ENCODE measurements at regions not wholly inside any gene's neighbourhood (a gene's known extent, or its start where the extent isn't known, plus 50 kb on each side); places are given as distances from the start of the nearest gene placed in this dataset.

DNA sequence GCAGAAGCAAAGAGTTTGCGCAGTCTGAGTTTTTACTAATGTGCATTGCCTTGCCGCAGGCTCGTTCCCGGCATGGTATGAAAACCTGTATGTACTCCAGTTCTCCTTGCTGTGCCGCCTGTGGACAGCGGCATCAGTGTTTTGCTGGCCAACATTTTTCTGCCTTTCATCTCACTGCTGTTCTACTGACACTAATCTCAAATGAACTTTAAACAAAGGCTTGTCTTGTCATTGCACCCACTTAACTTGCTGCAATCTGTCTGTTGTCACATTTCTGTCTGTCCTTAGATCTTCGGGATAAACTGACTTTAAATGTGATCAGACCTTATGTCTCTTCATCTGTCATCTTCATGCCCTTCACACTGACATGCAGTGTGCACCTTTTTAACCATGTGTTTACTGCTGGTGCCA lies 71.7 kb upstream of the ZNRF2 start:
- no peak for DNase-seq

DNA sequence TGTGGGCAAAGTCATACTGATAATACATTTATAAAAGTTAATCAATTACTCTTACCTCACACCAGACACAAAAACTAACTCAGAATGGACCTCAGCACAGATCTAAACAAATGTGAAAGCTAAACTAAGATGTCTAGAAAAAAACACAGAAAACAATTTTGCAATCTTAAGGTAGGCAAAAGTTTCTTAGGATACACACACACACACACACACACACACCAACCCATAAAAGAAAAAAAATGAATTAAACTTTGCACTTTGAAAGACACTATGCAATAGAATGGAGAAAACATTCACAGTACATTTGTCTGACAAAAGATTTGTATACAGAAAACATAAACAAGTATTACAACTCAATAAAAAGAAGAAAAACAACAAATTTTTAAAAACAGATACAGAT lies 70.8 kb upstream of the ZNRF2 start:
- no peak for DNase-seq

DNA sequence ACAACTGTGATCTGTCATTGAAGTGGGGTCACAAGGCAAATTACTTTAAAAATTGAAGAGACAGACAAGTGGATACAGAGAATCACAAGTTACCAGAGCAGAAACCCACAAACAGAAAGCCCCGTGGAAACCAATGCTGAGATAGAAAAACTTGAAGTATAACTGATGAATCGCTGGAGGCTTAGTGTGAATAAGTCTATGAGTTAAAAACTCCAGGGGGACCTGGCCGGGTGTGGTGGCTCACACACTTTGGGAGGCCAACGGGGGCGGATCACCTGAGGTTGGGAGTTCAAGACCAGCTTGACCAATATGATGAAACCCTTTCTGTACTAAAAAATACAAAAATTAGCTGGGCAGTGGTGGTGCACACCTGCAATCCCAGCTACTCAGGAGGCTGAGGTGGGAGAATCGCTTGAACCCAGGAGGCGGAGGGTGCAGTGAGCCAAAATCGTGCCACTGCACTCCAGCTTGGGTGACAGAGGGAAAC lies 69.7 kb upstream of the ZNRF2 start:
- no peak for DNase-seq

DNA sequence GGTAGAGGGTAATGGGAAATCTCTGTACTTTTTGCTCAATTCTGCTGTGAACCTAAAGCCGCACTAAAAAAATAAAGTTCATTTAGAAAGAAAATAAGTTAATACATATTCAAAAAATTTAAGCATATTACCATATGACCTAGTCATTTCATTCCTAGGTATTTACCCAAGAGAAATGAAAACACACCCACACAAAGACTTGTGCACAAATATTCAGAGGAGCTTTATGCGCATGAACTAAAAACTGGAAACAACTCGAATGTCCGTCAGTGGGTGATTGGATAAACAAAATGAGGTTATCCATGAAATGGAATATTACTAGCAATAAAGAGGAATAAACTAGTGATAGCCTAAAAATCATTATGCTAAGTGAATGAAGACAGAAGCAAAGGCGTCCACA lies 62.6 kb upstream of the ZNRF2 start:
- DNase-seq = no peak

DNA sequence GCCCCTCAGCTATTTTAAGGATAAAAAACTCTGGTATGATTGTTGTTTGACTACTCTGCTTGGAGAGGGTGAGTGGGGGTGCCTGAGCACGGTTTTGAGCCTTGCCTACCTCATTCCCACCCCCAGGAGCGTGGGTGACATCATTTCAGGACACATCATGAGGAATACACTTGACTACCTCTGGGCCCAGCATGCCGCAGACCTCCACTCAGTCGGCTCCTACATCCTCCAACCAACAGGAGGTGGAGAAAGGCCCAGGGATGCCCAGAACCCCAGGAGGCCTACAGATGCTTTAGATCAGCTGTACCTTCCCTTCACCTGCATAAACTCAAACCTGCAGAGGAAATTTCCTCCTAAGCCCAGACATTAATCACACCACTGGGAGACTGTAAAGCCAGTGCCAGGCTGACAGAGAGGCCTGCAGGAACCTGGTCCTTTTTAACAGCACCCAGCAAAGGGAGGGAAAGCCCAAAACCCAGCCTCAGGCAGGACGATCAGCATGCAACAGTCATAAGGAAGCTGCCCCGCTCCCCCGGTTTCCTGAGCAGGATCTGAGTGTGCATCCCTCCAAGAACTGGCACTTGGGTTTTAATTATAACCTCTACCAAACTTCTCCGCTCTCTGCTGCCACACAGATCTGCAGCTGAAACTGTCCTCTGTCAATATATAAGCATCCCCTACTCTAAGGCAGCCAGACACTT lies 61.7 kb upstream of the ZNRF2 start:
- no peak for DNase-seq

DNA sequence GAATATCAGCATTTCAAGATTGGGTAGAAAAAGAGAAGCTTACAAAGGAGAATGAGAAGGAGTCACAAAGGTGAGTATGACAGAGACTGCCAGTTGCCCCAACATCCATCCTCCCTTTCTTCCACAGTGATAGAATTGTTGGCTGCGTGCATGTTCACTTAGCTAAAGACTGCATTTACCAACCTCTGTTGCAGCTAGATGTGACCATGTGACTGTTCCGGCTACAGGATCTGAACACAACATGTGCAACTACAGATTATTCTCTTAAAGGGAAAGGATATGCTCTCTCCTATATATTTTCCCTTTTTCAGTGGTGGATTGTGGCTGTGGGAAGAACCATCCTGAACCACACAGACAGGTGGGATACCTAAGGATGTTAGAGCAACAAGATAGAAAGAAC lies 60.5 kb upstream of the ZNRF2 start:
- no peak for DNase-seq

DNA sequence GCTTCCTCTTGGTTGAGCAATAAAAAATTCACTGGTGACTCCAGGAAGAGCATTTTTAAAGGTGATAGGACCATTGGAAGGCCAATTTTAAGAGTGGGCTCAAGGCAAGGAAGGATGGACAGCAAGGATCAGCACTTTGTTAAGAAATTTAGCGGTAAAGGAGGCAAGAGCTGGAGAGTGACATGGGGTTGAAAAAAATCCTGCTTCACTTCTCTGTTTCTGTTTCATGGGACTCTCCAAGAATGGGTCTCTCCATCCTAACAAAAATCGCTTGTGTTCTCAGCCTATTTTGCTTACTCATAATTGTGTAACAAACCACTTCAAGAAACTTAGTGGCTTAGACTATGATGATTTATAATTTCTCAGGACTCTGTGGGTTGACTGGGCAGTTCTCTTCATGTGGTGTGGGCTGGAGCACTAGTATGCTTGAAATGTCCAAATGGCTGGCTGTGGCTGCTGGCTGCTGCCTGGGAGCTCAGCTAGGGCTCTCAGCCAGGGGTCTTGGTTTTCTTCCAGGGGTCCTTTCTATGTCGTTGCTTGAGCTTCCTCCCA lies 59.8 kb upstream of the ZNRF2 start:
- no peak for DNase-seq

DNA sequence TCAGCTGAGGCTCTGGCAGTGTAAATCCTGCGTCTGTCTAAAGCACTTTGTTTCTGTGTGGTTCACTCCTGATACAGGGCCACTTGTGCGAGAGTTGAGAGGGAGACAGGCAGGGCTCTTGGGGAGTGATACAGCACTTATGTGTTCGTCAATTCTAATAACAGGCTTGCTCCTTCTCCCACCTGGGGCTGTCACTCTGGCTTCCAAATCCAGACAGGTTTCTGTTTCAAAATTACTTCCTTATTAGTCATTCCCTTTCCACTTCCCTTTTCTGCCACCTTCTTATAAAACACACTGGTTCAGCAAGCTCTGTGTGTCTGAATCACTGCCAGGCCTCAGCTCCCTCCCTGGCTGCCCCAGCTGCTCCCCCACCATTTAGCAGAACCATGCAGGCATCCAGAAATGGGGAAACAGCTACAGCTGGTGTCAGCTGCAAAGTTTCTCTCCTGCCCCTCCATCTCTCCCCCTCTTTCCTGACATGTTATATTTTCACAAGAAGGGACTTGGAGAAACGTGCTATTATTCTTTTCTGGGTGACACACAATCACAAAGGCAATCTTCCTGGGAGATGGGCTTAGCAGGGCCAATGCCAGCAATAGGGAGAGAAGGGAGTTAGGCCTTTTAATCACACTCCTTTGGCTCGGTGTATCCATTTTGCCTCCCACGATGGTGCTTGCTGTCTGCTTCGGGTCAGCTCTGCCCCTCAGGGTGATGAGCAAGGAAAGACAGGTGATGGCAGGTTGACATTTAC lies 58.4 kb upstream of the ZNRF2 start:
- peak; percentile 45 for DNase-seq

DNA sequence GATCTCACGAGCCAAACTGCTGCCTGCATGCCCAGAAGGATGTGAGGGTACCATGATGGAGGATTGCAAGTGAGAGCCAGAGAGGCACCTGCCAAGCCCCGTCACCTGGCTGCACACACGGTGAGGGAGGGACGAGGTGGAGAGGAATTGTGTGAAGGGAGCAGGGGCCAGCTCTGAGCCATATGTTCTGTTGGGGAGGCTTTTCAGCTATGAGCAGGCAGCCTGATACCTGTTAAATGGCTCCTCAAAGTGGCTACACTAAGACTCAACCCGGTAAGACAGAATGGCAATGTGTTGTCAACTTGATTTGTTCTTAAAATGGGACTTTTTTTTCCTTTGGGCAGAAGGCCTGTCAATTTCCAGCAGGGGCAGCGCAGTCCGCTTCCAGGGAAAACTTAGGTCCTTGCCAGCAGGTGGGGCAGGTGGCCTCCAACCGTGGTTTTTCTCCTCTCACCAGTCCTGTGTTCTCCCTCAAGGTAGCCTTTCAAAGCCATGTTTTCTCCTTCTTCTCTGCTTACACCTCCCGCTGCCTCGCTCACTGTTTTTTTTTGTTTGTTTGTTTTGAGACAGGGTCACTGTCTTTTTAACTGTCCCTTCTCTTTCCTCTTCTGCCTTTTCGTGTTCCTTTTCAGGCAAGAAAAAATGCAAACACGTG lies 57.7 kb upstream of the ZNRF2 start:
- DNase-seq = no peak

DNA sequence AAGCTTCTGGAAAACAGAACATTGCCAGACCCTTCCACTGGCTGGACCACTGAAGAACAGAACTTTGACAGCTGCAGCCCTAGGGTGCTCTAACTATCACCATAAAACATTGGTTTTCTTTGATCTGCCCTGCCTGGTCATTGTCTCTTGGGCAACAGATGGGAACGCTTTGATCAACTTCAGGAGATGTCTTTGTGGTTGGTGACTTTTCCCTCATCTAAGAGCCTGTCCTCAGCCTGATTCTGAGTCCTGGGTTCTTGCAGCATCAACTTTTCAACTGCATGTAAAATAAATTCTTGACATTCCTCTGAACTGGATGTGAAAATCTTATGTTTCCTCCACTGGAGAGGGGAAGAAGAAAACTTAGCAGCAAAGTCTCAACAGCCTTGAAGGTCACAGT lies 53.1 kb upstream of the ZNRF2 start:
- no peak for DNase-seq

DNA sequence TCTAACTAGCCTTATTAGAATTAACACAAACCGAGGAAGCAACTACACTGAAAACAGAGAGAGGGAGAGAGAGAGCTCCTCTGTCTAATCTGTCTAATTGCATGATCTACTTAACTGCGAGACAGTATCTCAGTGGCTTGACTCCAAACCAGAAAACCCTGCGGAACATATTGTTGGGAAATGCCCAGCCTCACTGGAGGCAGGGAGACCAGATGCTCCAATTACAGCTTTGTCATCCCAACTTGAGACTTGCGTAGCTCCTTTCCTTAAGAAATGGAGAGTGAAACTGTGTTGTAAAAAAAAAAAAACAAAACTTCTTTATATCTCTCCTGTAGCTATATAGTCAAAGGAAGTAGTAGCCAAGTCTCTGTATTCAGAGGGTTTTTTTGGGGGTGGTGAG lies 52.0 kb upstream of the ZNRF2 start:
- no peak for DNase-seq

Measured in renal pelvis (tissue), 1 donor.